Prostate gland (tissue), 2 donors: ENCODE measurements at regions not wholly inside any gene's neighbourhood (a gene's known extent, or its start where the extent isn't known, plus 50 kb on each side); places are given as distances from the start of the nearest gene placed in this dataset.

ENCODE experiments used
- DNase-seq: peaks from one replicate; pipeline ENCODE4 v3.0.0-alpha.2; 2019; ENCODE audit warnings: low spot score
- H3K27ac ChIP-seq, 2 donors: fragments of 200-600 bp; sonication (generic); 2 replicates each; pipeline ENCODE4 v1.5.1; 2017 to 2019
- H3K27me3 ChIP-seq: fragments of 200-600 bp; sonication (generic); replicated peaks from 2 replicates; pipeline ENCODE4 v1.5.1; 2019; ENCODE audit not compliant: insufficient read depth
- H3K36me3 ChIP-seq, 2 donors: fragments of 200-600 bp; sonication (generic); 1 replicate in 1 of 2; 2 replicates in 1 of 2; pipeline versions ENCODE4 v1.5.1 to v1.8.1; 2017 to 2019
- H3K4me1 ChIP-seq: fragments of 200-600 bp; sonication (generic); replicated peaks from 2 replicates; pipeline ENCODE4 v1.5.1; 2019
- H3K4me3 ChIP-seq, 2 donors: fragments of 200-600 bp; sonication (generic); 2 replicates each; pipeline ENCODE4 v1.5.1; 2017 to 2019
- H3K9me3 ChIP-seq: fragments of 200-600 bp; sonication (generic); 2 replicates; pipeline ENCODE4 v1.5.1; 2017
- POLR2A ChIP-seq: fragments of 450-650 bp; IDR thresholded peaks from one replicate; pipeline ENCODE4 v1.6.1; 2016; ENCODE audit warnings: antibody characterized with exemption, mild to moderate bottlenecking
- POLR2AphosphoS5 ChIP-seq: sonication (generic); formaldehyde crosslinking; IDR thresholded peaks from one replicate; pipeline ENCODE4 v1.6.1; 2017; ENCODE audit warnings: antibody characterized with exemption
- WGBS: methylation state at CpG from one replicate; pipeline ENCODE4 v1.1.5; 2018; 5-methylcytosine and 5-hydroxymethylcytosine counted together
- intact Hi-C: fragments of 100-400 bp; cut with DNase I; formaldehyde crosslinking; loops from one replicate; pipeline ENCODE4 v1.14.2; 2022
- TF ChIP-seq, protein P1 (sequence below), 4 experiments: fragments of 200-600 bp in 2 of 4; fragments of 450-650 bp in 2 of 4; sonication (generic) in 2 of 4; IDR thresholded peaks; 1 replicate in 3 of 4; 2 replicates in 1 of 4; pipeline ENCODE4 v1.5.1; 2016 to 2019; ENCODE audit warnings: antibody characterized with exemption in 4 of 4, mild to moderate bottlenecking in 2 of 4, moderate library complexity in 2 of 4

DNA sequence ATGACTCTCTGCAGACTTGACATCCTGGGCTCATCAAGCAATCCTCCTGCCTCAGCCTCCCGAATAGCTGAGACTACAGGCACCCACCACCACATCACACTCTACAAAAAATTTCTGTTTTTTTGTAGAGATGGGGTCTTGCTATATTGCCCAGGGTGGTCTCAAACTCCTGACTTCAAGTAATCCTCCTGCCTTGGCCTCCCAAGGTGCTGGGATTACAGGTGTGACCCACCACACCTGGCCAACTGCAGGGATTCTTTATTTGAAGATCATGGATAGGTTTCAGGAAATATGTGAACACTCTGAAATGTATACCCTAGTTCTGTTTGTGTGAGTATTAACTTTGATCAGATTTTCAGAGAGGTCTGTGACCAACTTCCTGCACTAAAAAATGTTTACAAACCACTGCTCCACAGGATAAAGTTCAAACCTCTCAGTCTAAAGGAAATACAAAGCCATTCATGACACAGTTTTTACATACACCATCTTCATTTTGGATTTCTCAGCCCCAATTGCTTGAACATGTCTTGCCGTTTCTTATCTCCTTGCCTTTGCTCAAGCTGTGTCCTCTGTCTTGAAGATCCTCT, 252.3 kb upstream of the FGGY start:
- TF ChIP-seq, protein P1, sequence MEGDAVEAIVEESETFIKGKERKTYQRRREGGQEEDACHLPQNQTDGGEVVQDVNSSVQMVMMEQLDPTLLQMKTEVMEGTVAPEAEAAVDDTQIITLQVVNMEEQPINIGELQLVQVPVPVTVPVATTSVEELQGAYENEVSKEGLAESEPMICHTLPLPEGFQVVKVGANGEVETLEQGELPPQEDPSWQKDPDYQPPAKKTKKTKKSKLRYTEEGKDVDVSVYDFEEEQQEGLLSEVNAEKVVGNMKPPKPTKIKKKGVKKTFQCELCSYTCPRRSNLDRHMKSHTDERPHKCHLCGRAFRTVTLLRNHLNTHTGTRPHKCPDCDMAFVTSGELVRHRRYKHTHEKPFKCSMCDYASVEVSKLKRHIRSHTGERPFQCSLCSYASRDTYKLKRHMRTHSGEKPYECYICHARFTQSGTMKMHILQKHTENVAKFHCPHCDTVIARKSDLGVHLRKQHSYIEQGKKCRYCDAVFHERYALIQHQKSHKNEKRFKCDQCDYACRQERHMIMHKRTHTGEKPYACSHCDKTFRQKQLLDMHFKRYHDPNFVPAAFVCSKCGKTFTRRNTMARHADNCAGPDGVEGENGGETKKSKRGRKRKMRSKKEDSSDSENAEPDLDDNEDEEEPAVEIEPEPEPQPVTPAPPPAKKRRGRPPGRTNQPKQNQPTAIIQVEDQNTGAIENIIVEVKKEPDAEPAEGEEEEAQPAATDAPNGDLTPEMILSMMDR (IDR thresholded peaks at IDR 0.05): no peak
- TF ChIP-seq POLR2AphosphoS5: no peak
- no peak for TF ChIP-seq POLR2A
- Histone ChIP-seq H3K27ac (peak overlapping the region in 1 of 2 donors; percentile 2), H3K36me3 (no peaks in the 10 kb centered on the region), H3K4me3 (no peak overlapping the region), H3K4me1 (no peaks in the 10 kb centered on the region), H3K9me3 (no peaks in the 10 kb centered on the region), H3K27me3 (no peaks in the 10 kb centered on the region)
- 91% methylated on average over 2 of the region's 2 CpGs for WGBS
- no peak for DNase-seq
- intact Hi-C loops: no loop called here

DNA sequence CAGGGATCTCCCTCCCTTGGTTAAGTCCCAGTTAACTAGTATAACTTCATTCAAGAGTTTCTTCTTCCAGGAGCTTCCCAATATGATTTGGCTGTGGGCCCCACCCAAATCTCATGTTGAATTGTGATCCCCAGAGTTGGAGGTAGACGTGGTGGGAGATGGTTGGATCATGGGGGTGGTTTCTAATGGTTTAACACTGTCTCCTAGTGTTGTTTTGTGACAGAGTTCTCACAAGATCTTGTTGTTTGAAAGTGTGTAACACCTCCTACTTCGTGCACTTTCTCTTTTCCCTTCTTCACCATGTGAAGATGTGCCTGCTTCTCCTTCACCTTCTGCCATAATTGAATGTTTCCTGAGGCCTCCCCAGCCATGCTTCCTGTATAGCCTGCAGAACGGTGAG, 251.8 kb upstream of the FGGY start:
- H3K4me1 ChIP-seq: no peaks in the 10 kb centered on the region
- H3K4me3 ChIP-seq: no peak overlapping the region
- no peak for DNase-seq
- H3K36me3 ChIP-seq: no peaks in the 10 kb centered on the region
- intact Hi-C loops: no loop called here
- WGBS: 91% methylated on average over 3 of the region's 3 CpGs
- TF ChIP-seq, protein P1 (IDR thresholded peaks at IDR 0.05): no peak
- no peak for TF ChIP-seq POLR2A
- no peak for TF ChIP-seq POLR2AphosphoS5
- no peak overlapping the region for H3K27ac ChIP-seq
- H3K9me3 ChIP-seq: no peaks in the 10 kb centered on the region
- no peaks in the 10 kb centered on the region for H3K27me3 ChIP-seq

DNA sequence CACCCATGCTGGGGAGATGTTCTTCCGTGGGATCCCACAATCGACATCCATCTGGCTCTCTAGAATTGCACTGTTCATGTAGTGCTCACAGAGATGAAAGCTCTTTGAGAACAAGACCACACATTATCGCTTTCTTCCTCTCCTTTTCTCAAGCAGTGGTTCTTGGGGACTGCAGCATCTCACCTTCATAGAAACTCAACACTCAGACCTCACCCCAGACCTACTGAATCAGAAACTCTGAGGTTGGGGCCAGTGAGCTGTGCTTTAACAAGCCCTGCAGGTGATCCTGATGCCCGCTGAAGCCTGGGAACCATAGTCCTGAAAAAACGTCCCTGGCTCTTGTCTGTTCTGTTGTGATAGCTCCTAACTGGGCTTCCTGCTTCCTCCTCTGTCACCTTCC, 251.3 kb upstream of the FGGY start:
- no peaks in the 10 kb centered on the region for H3K9me3 ChIP-seq
- H3K27ac ChIP-seq: no peak overlapping the region
- DNase-seq: no peak
- H3K27me3 ChIP-seq: no peaks in the 10 kb centered on the region
- H3K4me1 ChIP-seq: no peaks in the 10 kb centered on the region
- TF ChIP-seq, protein P1 (IDR thresholded peaks at IDR 0.05): no peak
- TF ChIP-seq POLR2AphosphoS5: no peak
- TF ChIP-seq POLR2A: no peak
- no peak overlapping the region for H3K4me3 ChIP-seq
- intact Hi-C loops: no loop called here
- H3K36me3 ChIP-seq: no peaks in the 10 kb centered on the region
- 95% methylated on average over 5 of the region's 5 CpGs for WGBS

GRCh38 chr1:59046134-59046533, 250.8 kb upstream of the FGGY start:
- intact Hi-C loops: no loop called here
- Histone ChIP-seq H3K27me3 (no peaks in the 10 kb centered on the region), H3K36me3 (no peaks in the 10 kb centered on the region), H3K9me3 (no peaks in the 10 kb centered on the region), H3K4me1 (no peaks in the 10 kb centered on the region), H3K27ac (no peak overlapping the region), H3K4me3 (no peak overlapping the region)
- no peak for DNase-seq
- 83% methylated on average over 2 of the region's 2 CpGs for WGBS
- TF ChIP-seq POLR2AphosphoS5 (no peak), POLR2A (no peak)
- TF ChIP-seq, protein P1 (IDR thresholded peaks at IDR 0.05): no peak

DNA sequence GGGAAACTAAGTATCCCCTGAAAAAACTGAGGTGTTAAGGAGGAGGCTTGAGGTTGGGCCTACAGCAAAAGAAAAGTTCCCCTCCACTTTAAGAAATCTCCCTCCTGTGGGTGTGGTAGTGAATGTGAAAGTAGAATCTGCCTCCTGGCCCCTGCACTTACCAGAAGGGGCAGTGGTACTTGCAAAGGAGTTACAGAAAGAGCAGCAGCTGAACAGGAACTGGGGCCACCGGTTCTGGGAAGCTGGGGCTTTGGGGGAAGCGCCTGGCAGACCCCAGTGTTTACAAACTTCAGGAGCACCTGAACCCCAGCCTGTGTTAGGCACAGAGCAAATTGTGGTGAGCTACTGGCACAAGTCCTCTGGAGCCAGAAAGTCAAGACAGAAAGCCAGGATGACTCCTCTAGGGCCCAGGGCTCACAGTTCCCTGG, 250.2 kb upstream of the FGGY start:
- Histone ChIP-seq H3K4me3 (no peak overlapping the region), H3K4me1 (no peaks in the 10 kb centered on the region), H3K27me3 (no peaks in the 10 kb centered on the region), H3K36me3 (no peaks in the 10 kb centered on the region), H3K9me3 (no peaks in the 10 kb centered on the region), H3K27ac (no peak overlapping the region)
- 34% methylated on average over 2 of the region's 2 CpGs for WGBS
- DNase-seq: peak; percentile 24
- no peak for TF ChIP-seq POLR2A
- TF ChIP-seq POLR2AphosphoS5: no peak
- TF ChIP-seq, protein P1 (IDR thresholded peaks at IDR 0.05): peak in 1 of 4 experiments; percentile 3
- intact Hi-C loops: no loop called here
